B cell (primary cell): ENCODE measurements at regions not wholly inside any gene's neighbourhood (a gene's known extent, or its start where the extent isn't known, plus 50 kb on each side); places are given as distances from the start of the nearest gene placed in this dataset.

Source experiments
- ATAC-seq: fragments of 200-7000 bp; cut with Tn5 transposase; one replicate; pipeline ENCODE4 v1.10.0; 2021; ENCODE audit warnings: low read depth, mild to moderate bottlenecking, moderate number of reproducible peaks, moderate library complexity
- CTCF ChIA-PET: fragments of 350-600 bp; sonication (Branson Sonifier 250); formaldehyde crosslinking; loops from one replicate; lab custom pipeline; 2021; ENCODE audit warnings: antibody characterized with exemption, inconsistent platforms; lab: Charles Lee
- POLR2A ChIA-PET: fragments of 350-600 bp; sonication (Branson Sonifier 250); formaldehyde crosslinking; loops from one replicate; lab custom pipeline; 2021; ENCODE audit warnings: antibody characterized with exemption; lab: Charles Lee
- DNase-seq: peaks from one replicate; pipeline ENCODE4 v3.0.0; 2013
- H2AFZ ChIP-seq: 2 replicates; pipeline ENCODE4 v1.6.1; 2012; ENCODE audit warnings: mild to moderate bottlenecking, low read depth, low read length; ENCODE audit not compliant: insufficient read depth, poor library complexity, severe bottlenecking
- H3K27ac ChIP-seq, 2 donors: 1 replicate in 1 of 2; 2 replicates in 1 of 2; pipeline ENCODE4 v1.5.1; 2012 to 2013; ENCODE audit warnings: low read length in 2 of 2, mild to moderate bottlenecking in 2 of 2, moderate library complexity in 1 of 2
- H3K27me3 ChIP-seq, 4 experiments: fragments of 200-600 bp in 1 of 4; sonication (generic) in 1 of 4; replicated peaks in 1 of 4; 1 replicate in 2 of 4; 2 replicates in 2 of 4; pipeline versions ENCODE4 v1.6.1 to v1.7.0; 2013 to 2016; ENCODE audit warnings: low read length in 3 of 4, mild to moderate bottlenecking in 2 of 4, mixed read lengths in 1 of 4, moderate library complexity in 1 of 4; ENCODE audit not compliant: insufficient read depth in 4 of 4, control insufficient read depth in 3 of 4; ENCODE audit errors: control extremely low read depth in 1 of 4
- H3K36me3 ChIP-seq, 2 experiments: replicated peaks in 1 of 2; 1 replicate in 1 of 2; 2 replicates in 1 of 2; pipeline versions ENCODE4 v1.6.1 to v1.7.1; 2013; ENCODE audit warnings: low read length in 1 of 2; ENCODE audit not compliant: insufficient read depth in 2 of 2, control insufficient read depth in 1 of 2; ENCODE audit errors: control extremely low read depth in 1 of 2, extremely low read depth in 1 of 2
- H3K4me1 ChIP-seq, 2 donors: fragments of 200-600 bp in 1 of 2; sonication (generic) in 1 of 2; 1 replicate in 1 of 2; 2 replicates in 1 of 2; pipeline versions ENCODE4 v1.5.1 to v1.6.1; 2013 to 2017; ENCODE audit warnings: low read length in 2 of 2; ENCODE audit not compliant: control insufficient read depth in 2 of 2, insufficient read depth in 2 of 2
- H3K4me2 ChIP-seq: replicated peaks from 2 replicates; pipeline ENCODE3; 2012; ENCODE audit warnings: mild to moderate bottlenecking, low read depth, low read length; ENCODE audit not compliant: poor library complexity, severe bottlenecking
- H3K4me3 ChIP-seq, 5 experiments: fragments of 200-600 bp in 1 of 5; sonication (generic) in 1 of 5; 1 replicate in 3 of 5; 2 replicates in 2 of 5; pipeline versions ENCODE4 v1.5.1 to v1.7.0; 2011 to 2016; ENCODE audit warnings: low read length in 4 of 5, mild to moderate bottlenecking in 4 of 5, low read depth in 2 of 5, control low read depth in 1 of 5, moderate library complexity in 1 of 5; ENCODE audit not compliant: insufficient read depth in 1 of 5; ENCODE audit errors: control extremely low read depth in 1 of 5, extremely low read depth in 1 of 5
- H3K79me2 ChIP-seq: fragments of 200-600 bp; sonication (generic); one replicate; pipeline ENCODE4 v1.6.0; 2016; ENCODE audit warnings: low read length; ENCODE audit not compliant: control insufficient read depth, insufficient read depth
- H3K9ac ChIP-seq: fragments of 200-600 bp; sonication (generic); 2 replicates; pipeline ENCODE4 v1.6.1; 2017; ENCODE audit warnings: mild to moderate bottlenecking, low read length, moderate library complexity
- H3K9me3 ChIP-seq, 3 donors: one replicate each; pipeline versions ENCODE4 v1.6.1 to v1.7.1; 2013; ENCODE audit warnings: low read length in 2 of 3; ENCODE audit not compliant: control insufficient read depth in 2 of 3, insufficient read depth in 1 of 3; ENCODE audit errors: control extremely low read depth in 1 of 3
- H4K20me1 ChIP-seq: 2 replicates; pipeline ENCODE4 v1.6.0; 2012; ENCODE audit warnings: mild to moderate bottlenecking, low read length; ENCODE audit not compliant: insufficient read depth, control insufficient read depth, poor library complexity, severe bottlenecking
- H3K27ac Mint-ChIP-seq: one replicate; pipeline ENCODE4 v1.8.0; 2021; ENCODE audit warnings: mixed read lengths
- H3K27me3 Mint-ChIP-seq: one replicate; pipeline ENCODE4 v1.8.0; 2021; ENCODE audit warnings: mixed read lengths
- H3K4me1 Mint-ChIP-seq: one replicate; pipeline ENCODE4 v1.8.0; 2021; ENCODE audit warnings: mixed read lengths
- H3K4me3 Mint-ChIP-seq: one replicate; pipeline ENCODE4 v1.8.0; 2021; ENCODE audit warnings: mixed read lengths
- H3K9me3 Mint-ChIP-seq: one replicate; pipeline ENCODE4 v1.8.0; 2022; ENCODE audit warnings: mixed read lengths; ENCODE audit not compliant: insufficient read depth
- EZH2 ChIP-seq: IDR thresholded peaks from 2 replicates; pipeline ENCODE4 v1.6.1; 2012; ENCODE audit warnings: borderline replicate concordance, low read depth, mild to moderate bottlenecking, moderate library complexity, low read length; ENCODE audit not compliant: insufficient read depth, poor library complexity, severe bottlenecking
- WGBS: methylation state at CpG from one replicate; pipeline ENCODE4 v1.1.5; 2013; ENCODE audit warnings: missing lambda C conversion rate; ENCODE audit not compliant: insufficient coverage; 5-methylcytosine and 5-hydroxymethylcytosine counted together
- intact Hi-C: fragments of 100-400 bp; cut with micrococcal nuclease; formaldehyde crosslinking; loops from one replicate; pipeline ENCODE4 v1.10.0; 2022
- TF ChIP-seq, protein P1 (sequence below): fragments of 200-600 bp; IDR thresholded peaks from one replicate; pipeline ENCODE4 v1.8.0; 2022; ENCODE audit warnings: antibody characterized with exemption, mild to moderate bottlenecking

DNA sequence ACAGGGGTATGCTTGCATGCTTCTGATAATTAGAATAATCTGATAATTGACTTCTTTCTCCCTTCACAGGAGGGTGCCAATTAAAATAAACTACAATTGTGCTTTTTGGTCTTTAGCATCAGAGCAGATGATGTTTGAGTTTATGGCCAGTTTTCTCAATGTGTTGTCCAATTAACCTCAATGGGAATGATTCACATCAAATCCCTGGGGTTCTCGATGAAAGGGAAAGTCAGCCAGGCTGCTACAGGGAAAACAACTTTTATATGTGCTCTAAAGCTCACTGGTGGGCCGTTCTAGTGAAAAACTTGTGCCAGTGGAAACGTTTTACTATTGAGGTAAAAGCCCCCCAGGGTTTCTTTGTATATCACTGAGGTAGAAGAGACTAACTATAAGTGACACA lies 887.3 kb upstream of the CRIM1 start:
- H3K4me3 ChIP-seq = no peak overlapping the region
- H3K9me3 ChIP-seq = no peaks in the 10 kb centered on the region
- Mint-ChIP-seq H3K4me1 (no peaks in the 10 kb centered on the region), H3K27ac (no peak overlapping the region), H3K4me3 (no peak overlapping the region), H3K27me3 (no peaks in the 10 kb centered on the region), H3K9me3 (peaks cover 2% of the 10 kb centered on the region)
- H4K20me1 ChIP-seq = no peaks in the 10 kb centered on the region
- ATAC-seq = no peak
- no peak overlapping the region for H3K4me2 ChIP-seq
- no peaks in the 10 kb centered on the region for H3K27me3 ChIP-seq
- H3K36me3 ChIP-seq = no peaks in the 10 kb centered on the region
- CTCF ChIA-PET = no interaction called here
- intact Hi-C loops = no loop called here
- TF ChIP-seq EZH2 = no peak
- TF ChIP-seq, protein P1, sequence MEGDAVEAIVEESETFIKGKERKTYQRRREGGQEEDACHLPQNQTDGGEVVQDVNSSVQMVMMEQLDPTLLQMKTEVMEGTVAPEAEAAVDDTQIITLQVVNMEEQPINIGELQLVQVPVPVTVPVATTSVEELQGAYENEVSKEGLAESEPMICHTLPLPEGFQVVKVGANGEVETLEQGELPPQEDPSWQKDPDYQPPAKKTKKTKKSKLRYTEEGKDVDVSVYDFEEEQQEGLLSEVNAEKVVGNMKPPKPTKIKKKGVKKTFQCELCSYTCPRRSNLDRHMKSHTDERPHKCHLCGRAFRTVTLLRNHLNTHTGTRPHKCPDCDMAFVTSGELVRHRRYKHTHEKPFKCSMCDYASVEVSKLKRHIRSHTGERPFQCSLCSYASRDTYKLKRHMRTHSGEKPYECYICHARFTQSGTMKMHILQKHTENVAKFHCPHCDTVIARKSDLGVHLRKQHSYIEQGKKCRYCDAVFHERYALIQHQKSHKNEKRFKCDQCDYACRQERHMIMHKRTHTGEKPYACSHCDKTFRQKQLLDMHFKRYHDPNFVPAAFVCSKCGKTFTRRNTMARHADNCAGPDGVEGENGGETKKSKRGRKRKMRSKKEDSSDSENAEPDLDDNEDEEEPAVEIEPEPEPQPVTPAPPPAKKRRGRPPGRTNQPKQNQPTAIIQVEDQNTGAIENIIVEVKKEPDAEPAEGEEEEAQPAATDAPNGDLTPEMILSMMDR = no peak
- H3K27ac ChIP-seq = no peak overlapping the region
- no peak overlapping the region for H3K9ac ChIP-seq
- no peak for DNase-seq
- 54% methylated on average over 3 of the region's 3 CpGs for WGBS
- H3K4me1 ChIP-seq = no peaks in the 10 kb centered on the region
- POLR2A ChIA-PET = no interaction called here
- no peaks in the 10 kb centered on the region for H3K79me2 ChIP-seq
- no peak overlapping the region for H2AFZ ChIP-seq

DNA sequence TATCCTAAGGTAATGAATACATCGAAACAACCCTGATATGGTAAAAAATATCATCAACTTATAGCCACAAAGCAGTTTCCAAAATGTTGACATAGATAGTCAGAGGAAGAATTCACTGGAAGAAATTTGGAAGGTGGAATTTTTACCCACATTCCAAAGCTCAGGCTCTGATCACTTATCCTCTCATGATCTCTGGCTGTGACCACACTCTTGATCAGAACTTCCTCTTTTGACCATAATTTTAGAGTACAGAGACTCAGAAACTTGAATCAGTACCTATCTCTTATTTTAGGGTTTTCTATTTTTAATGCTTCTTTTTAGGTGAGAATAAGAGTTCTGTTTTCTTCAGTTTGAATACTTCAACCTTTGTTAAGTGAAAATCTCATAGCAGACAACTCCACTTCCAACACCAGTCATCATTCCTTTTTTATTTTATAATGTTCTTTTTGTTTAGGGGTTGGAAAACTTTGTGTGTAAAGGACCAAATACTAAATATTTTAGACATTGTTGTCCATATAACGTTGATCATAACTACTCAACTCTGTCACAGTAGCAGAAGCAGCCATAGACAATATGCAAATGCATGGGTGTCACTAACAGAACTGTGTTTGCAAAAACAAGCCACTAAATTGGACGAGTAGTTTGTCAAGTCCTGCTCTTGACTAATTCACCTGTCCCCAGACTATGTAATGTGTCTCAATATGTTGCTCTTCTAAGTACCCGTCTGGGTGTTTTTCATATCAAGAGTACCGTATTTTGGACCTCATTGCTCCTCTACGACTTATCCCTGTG lies 891.6 kb upstream of the CRIM1 start:
- H3K27me3 ChIP-seq = no peaks in the 10 kb centered on the region
- H3K4me3 Mint-ChIP-seq = no peak overlapping the region
- no peaks in the 10 kb centered on the region for H4K20me1 ChIP-seq
- POLR2A ChIA-PET = no interaction called here
- H3K4me3 ChIP-seq = no peak overlapping the region
- no peaks in the 10 kb centered on the region for H3K9me3 ChIP-seq
- no peak overlapping the region for H3K27ac Mint-ChIP-seq
- no peak overlapping the region for H3K27ac ChIP-seq
- no peak for DNase-seq
- TF ChIP-seq EZH2 = no peak
- TF ChIP-seq, protein P1 = no peak
- intact Hi-C loops = no loop called here
- 100% methylated on average over 1 of the region's 6 CpGs for WGBS
- H3K9me3 Mint-ChIP-seq = no peaks in the 10 kb centered on the region
- CTCF ChIA-PET = no interaction called here
- no peak overlapping the region for H3K4me2 ChIP-seq
- no peak overlapping the region for H2AFZ ChIP-seq
- no peaks in the 10 kb centered on the region for H3K4me1 ChIP-seq
- H3K9ac ChIP-seq = no peak overlapping the region
- no peaks in the 10 kb centered on the region for H3K79me2 ChIP-seq
- H3K36me3 ChIP-seq = no peaks in the 10 kb centered on the region
- no peak for ATAC-seq
- H3K4me1 Mint-ChIP-seq = no peaks in the 10 kb centered on the region
- H3K27me3 Mint-ChIP-seq = no peaks in the 10 kb centered on the region
